ENCODE measurements at regions not wholly inside any gene's neighbourhood (a gene's known extent, or its start where the extent isn't known, plus 50 kb on each side); places are given as distances from the start of the nearest gene placed in this dataset.

GRCh38 chr1:219539645-219540254 lies 73.2 kb downstream of the ZC3H11B start:
- 84% methylated on average over 3 of the region's 3 CpGs for WGBS
- Histone ChIP-seq H3K79me1 (replicated peaks; ENCODE audit: low read length, poor library complexity, severe bottlenecking) (no peaks in the 10 kb centered on the region), H3K27ac (ENCODE audit: low read length, poor library complexity, severe bottlenecking) (no peak overlapping the region), H3K4ac (ENCODE audit: low read depth in 1 of 2, low read length in 2 of 2) (no peak overlapping the region), H2AK5ac (ENCODE audit: low read length, severe bottlenecking) (no peak overlapping the region), H4K8ac (ENCODE audit: low read length) (no peak overlapping the region), H3K36me3 (ENCODE audit: control insufficient read depth in 1 of 2, insufficient read depth in 2 of 2, low read depth in 1 of 2, low read length in 2 of 2) (no peaks in the 10 kb centered on the region), H2BK5ac (ENCODE audit: low read depth, low read length, poor library complexity, severe bottlenecking) (no peak overlapping the region), H3K14ac (ENCODE audit: low read length in 2 of 2) (no peak overlapping the region), H3K4me2 (ENCODE audit: low read length, poor library complexity, severe bottlenecking) (no peak overlapping the region), H2BK15ac (ENCODE audit: low read depth, poor library complexity, severe bottlenecking) (no peak overlapping the region), H3K18ac (ENCODE audit: low read depth in 1 of 2, low read length in 2 of 2) (no peak overlapping the region), H2AFZ (ENCODE audit: low read depth, low read length) (no peak overlapping the region), H3K4me1 (ENCODE audit: control insufficient read depth, insufficient read depth, low read depth, low read length) (peaks cover 4% of the 10 kb centered on the region), H3K9ac (ENCODE audit: low read length) (no peak overlapping the region), H3K4me3 (ENCODE audit: insufficient read depth in 1 of 2, low read depth in 1 of 2, low read length in 2 of 2) (no peak overlapping the region), H3K9me3 (ENCODE audit: control insufficient read depth, low read length) (no peaks in the 10 kb centered on the region), H4K91ac (ENCODE audit: low read length) (no peak overlapping the region), H3K23ac (ENCODE audit: low read length in 2 of 2) (no peak overlapping the region), H2BK12ac (ENCODE audit: low read length in 2 of 2) (no peak overlapping the region), H3K27me3 (ENCODE audit: control insufficient read depth in 1 of 2, insufficient read depth in 1 of 2, low read length in 2 of 2) (no peaks in the 10 kb centered on the region), H2BK120ac (ENCODE audit: low read depth, low read length) (no peak overlapping the region)
- DNase-seq: no peak

DNA sequence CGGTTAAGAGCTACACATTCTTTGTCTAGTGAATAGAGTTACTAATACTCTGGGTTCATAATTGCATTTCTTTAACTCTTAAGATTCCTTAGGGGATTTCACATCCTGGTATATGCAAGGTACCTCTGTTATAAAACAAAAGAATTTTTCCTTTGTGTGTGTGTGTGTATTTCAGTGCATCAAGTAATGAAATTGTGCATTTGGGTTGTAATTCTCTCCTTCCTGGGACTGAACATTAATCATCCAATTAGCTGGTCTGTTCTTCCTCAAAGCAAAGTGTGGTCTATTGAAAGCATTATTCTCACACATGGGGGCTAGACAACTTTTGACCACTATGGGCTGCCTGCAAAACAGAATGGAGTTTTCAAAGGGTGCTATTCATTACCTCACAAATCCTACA lies 74.0 kb downstream of the ZC3H11B start:
- Histone ChIP-seq H3K9me3 (ENCODE audit: control insufficient read depth, low read length) (no peaks in the 10 kb centered on the region), H2BK120ac (ENCODE audit: low read depth, low read length) (no peak overlapping the region), H3K23ac (ENCODE audit: low read length in 2 of 2) (no peak overlapping the region), H4K91ac (ENCODE audit: low read length) (no peak overlapping the region), H2AK5ac (ENCODE audit: low read length, severe bottlenecking) (no peak overlapping the region), H2BK15ac (ENCODE audit: low read depth, poor library complexity, severe bottlenecking) (no peak overlapping the region), H3K4me3 (ENCODE audit: insufficient read depth in 1 of 2, low read depth in 1 of 2, low read length in 2 of 2) (no peak overlapping the region), H3K36me3 (ENCODE audit: control insufficient read depth in 1 of 2, insufficient read depth in 2 of 2, low read depth in 1 of 2, low read length in 2 of 2) (no peaks in the 10 kb centered on the region), H2AFZ (ENCODE audit: low read depth, low read length) (no peak overlapping the region), H2BK12ac (ENCODE audit: low read length in 2 of 2) (no peak overlapping the region), H3K18ac (ENCODE audit: low read depth in 1 of 2, low read length in 2 of 2) (no peak overlapping the region), H3K4me1 (ENCODE audit: control insufficient read depth, insufficient read depth, low read depth, low read length) (peaks cover 4% of the 10 kb centered on the region), H3K27me3 (ENCODE audit: control insufficient read depth in 1 of 2, insufficient read depth in 1 of 2, low read length in 2 of 2) (no peaks in the 10 kb centered on the region), H3K27ac (ENCODE audit: low read length, poor library complexity, severe bottlenecking) (no peak overlapping the region), H3K4me2 (ENCODE audit: low read length, poor library complexity, severe bottlenecking) (no peak overlapping the region), H2BK5ac (ENCODE audit: low read depth, low read length, poor library complexity, severe bottlenecking) (no peak overlapping the region), H4K8ac (ENCODE audit: low read length) (no peak overlapping the region), H3K14ac (ENCODE audit: low read length in 2 of 2) (no peak overlapping the region), H3K9ac (ENCODE audit: low read length) (no peak overlapping the region), H3K4ac (ENCODE audit: low read depth in 1 of 2, low read length in 2 of 2) (no peak overlapping the region), H3K79me1 (replicated peaks; ENCODE audit: low read length, poor library complexity, severe bottlenecking) (no peaks in the 10 kb centered on the region)
- no CpG with 5 or more reads among the region's 1 CpG for WGBS
- DNase-seq: no peak

GRCh38 chr1:219537223-219537631 lies 75.7 kb downstream of the ZC3H11B start:
- no peak overlapping the region for H2BK15ac ChIP-seq (ENCODE audit: low read depth, poor library complexity, severe bottlenecking)
- H3K9ac ChIP-seq (ENCODE audit: low read length): no peak overlapping the region
- no peak overlapping the region for H4K91ac ChIP-seq (ENCODE audit: low read length)
- no peak overlapping the region for H3K27ac ChIP-seq (ENCODE audit: low read length, poor library complexity, severe bottlenecking)
- WGBS: 40% methylated on average over 1 of the region's 2 CpGs
- no peak overlapping the region for H3K18ac ChIP-seq (ENCODE audit: low read depth in 1 of 2, low read length in 2 of 2)
- H2AFZ ChIP-seq (ENCODE audit: low read depth, low read length): no peak overlapping the region
- no peaks in the 10 kb centered on the region for H3K79me1 ChIP-seq (replicated peaks; ENCODE audit: low read length, poor library complexity, severe bottlenecking)
- H3K36me3 ChIP-seq (ENCODE audit: control insufficient read depth in 1 of 2, insufficient read depth in 2 of 2, low read depth in 1 of 2, low read length in 2 of 2): no peaks in the 10 kb centered on the region
- no peak overlapping the region for H3K4me3 ChIP-seq (ENCODE audit: insufficient read depth in 1 of 2, low read depth in 1 of 2, low read length in 2 of 2)
- DNase-seq: peak; percentile 70
- no peak overlapping the region for H3K4ac ChIP-seq (ENCODE audit: low read depth in 1 of 2, low read length in 2 of 2)
- H2BK5ac ChIP-seq (ENCODE audit: low read depth, low read length, poor library complexity, severe bottlenecking): no peak overlapping the region
- no peaks in the 10 kb centered on the region for H3K27me3 ChIP-seq (ENCODE audit: control insufficient read depth in 1 of 2, insufficient read depth in 1 of 2, low read length in 2 of 2)
- no peaks in the 10 kb centered on the region for H3K9me3 ChIP-seq (ENCODE audit: control insufficient read depth, low read length)
- H3K4me1 ChIP-seq (ENCODE audit: control insufficient read depth, insufficient read depth, low read depth, low read length): no peaks in the 10 kb centered on the region
- H3K14ac ChIP-seq (ENCODE audit: low read length in 2 of 2): no peak overlapping the region
- H2AK5ac ChIP-seq (ENCODE audit: low read length, severe bottlenecking): no peak overlapping the region
- H3K4me2 ChIP-seq (ENCODE audit: low read length, poor library complexity, severe bottlenecking): no peak overlapping the region
- no peak overlapping the region for H2BK12ac ChIP-seq (ENCODE audit: low read length in 2 of 2)
- no peak overlapping the region for H3K23ac ChIP-seq (ENCODE audit: low read length in 2 of 2)
- no peak overlapping the region for H4K8ac ChIP-seq (ENCODE audit: low read length)
- H2BK120ac ChIP-seq (ENCODE audit: low read depth, low read length): no peak overlapping the region

GRCh38 chr1:219536038-219536437 lies 76.9 kb downstream of the ZC3H11B start:
- no peaks in the 10 kb centered on the region for H3K36me3 ChIP-seq (ENCODE audit: control insufficient read depth in 1 of 2, insufficient read depth in 2 of 2, low read depth in 1 of 2, low read length in 2 of 2)
- no peak overlapping the region for H2BK15ac ChIP-seq (ENCODE audit: low read depth, poor library complexity, severe bottlenecking)
- no peak overlapping the region for H2BK120ac ChIP-seq (ENCODE audit: low read depth, low read length)
- H3K4ac ChIP-seq (ENCODE audit: low read depth in 1 of 2, low read length in 2 of 2): no peak overlapping the region
- H4K8ac ChIP-seq (ENCODE audit: low read length): no peak overlapping the region
- no peak overlapping the region for H3K4me2 ChIP-seq (ENCODE audit: low read length, poor library complexity, severe bottlenecking)
- no peak overlapping the region for H3K9ac ChIP-seq (ENCODE audit: low read length)
- H2BK5ac ChIP-seq (ENCODE audit: low read depth, low read length, poor library complexity, severe bottlenecking): no peak overlapping the region
- H2AK5ac ChIP-seq (ENCODE audit: low read length, severe bottlenecking): no peak overlapping the region
- H3K79me1 ChIP-seq (replicated peaks; ENCODE audit: low read length, poor library complexity, severe bottlenecking): no peaks in the 10 kb centered on the region
- H3K4me3 ChIP-seq (ENCODE audit: insufficient read depth in 1 of 2, low read depth in 1 of 2, low read length in 2 of 2): no peak overlapping the region
- DNase-seq: no peak
- WGBS: 96% methylated on average over 4 of the region's 4 CpGs
- H3K27ac ChIP-seq (ENCODE audit: low read length, poor library complexity, severe bottlenecking): no peak overlapping the region
- H2AFZ ChIP-seq (ENCODE audit: low read depth, low read length): no peak overlapping the region
- H3K23ac ChIP-seq (ENCODE audit: low read length in 2 of 2): no peak overlapping the region
- H3K9me3 ChIP-seq (ENCODE audit: control insufficient read depth, low read length): no peaks in the 10 kb centered on the region
- no peak overlapping the region for H3K18ac ChIP-seq (ENCODE audit: low read depth in 1 of 2, low read length in 2 of 2)
- H3K4me1 ChIP-seq (ENCODE audit: control insufficient read depth, insufficient read depth, low read depth, low read length): no peaks in the 10 kb centered on the region
- no peak overlapping the region for H3K14ac ChIP-seq (ENCODE audit: low read length in 2 of 2)
- no peak overlapping the region for H4K91ac ChIP-seq (ENCODE audit: low read length)
- H3K27me3 ChIP-seq (ENCODE audit: control insufficient read depth in 1 of 2, insufficient read depth in 1 of 2, low read length in 2 of 2): no peaks in the 10 kb centered on the region
- H2BK12ac ChIP-seq (ENCODE audit: low read length in 2 of 2): no peak overlapping the region

Data from mesenchymal stem cell (in vitro differentiated cells and primary cell).